Activated CD4-positive, alpha-beta T cell treated with anti-CD3 and anti-CD28 coated beads for 48 hours (primary cell): ENCODE measurements at regions not wholly inside any gene's neighbourhood (a gene's known extent, or its start where the extent isn't known, plus 50 kb on each side); places are given as distances from the start of the nearest gene placed in this dataset.
"Not testable (repeated sequence)": the region's sequence is repeated elsewhere in the genome, so short reads cannot be mapped to it uniquely, and the experiment has no call there.

Experiments used
- DNase-seq: peaks from one replicate; pipeline ENCODE4 v3.0.0-alpha.2; 2020

GRCh38 chr9:107571148-107571547 lies 81.6 kb upstream of the KLF4 start:
- DNase-seq, result no peak

GRCh38 chr9:107569174-107569573 lies 79.6 kb upstream of the KLF4 start:
- no peak for DNase-seq

- not testable (repeated sequence) for DNase-seq
Observed at GRCh38 chr9:107568406-107568805, 78.8 kb upstream of the KLF4 start.

GRCh38 chr9:107567462-107567861 lies 77.9 kb upstream of the KLF4 start:
- no peak for DNase-seq

GRCh38 chr9:107566611-107567061 lies 77.1 kb upstream of the KLF4 start:
- DNase-seq, result no peak

GRCh38 chr9:107562798-107563197 lies 73.2 kb upstream of the KLF4 start:
- DNase-seq, result no peak

GRCh38 chr9:107559494-107560086 lies 70.0 kb upstream of the KLF4 start:
- no peak for DNase-seq

GRCh38 chr9:107557236-107557990 lies 67.8 kb upstream of the KLF4 start:
- DNase-seq, result no peak

GRCh38 chr9:107554636-107555035 lies 65.1 kb upstream of the KLF4 start:
- DNase-seq, result no peak

- DNase-seq, result no peak
Observed at GRCh38 chr9:107548298-107549142, 59.0 kb upstream of the KLF4 start.

GRCh38 chr9:107547772-107548297 lies 58.3 kb upstream of the KLF4 start:
- DNase-seq, result no peak

- DNase-seq, result no peak
Observed at GRCh38 chr9:107547303-107547702, 57.7 kb upstream of the KLF4 start.

GRCh38 chr9:107546859-107547258 lies 57.3 kb upstream of the KLF4 start:
- no peak for DNase-seq

GRCh38 chr9:107545036-107545435 lies 55.5 kb upstream of the KLF4 start:
- no peak for DNase-seq

GRCh38 chr9:107542411-107543157 lies 53.0 kb upstream of the KLF4 start:
- DNase-seq, result no peak

GRCh38 chr9:107541523-107541922 lies 52.0 kb upstream of the KLF4 start:
- DNase-seq, result no peak

GRCh38 chr9:107540164-107540561 lies 50.6 kb upstream of the KLF4 start:
- no peak for DNase-seq

- DNase-seq, result no peak
Observed at GRCh38 chr9:107539427-107540163, 50.0 kb upstream of the KLF4 start.
